ENCODE measurements at regions not wholly inside any gene's neighbourhood (a gene's known extent, or its start where the extent isn't known, plus 50 kb on each side); places are given as distances from the start of the nearest gene placed in this dataset.

DNA sequence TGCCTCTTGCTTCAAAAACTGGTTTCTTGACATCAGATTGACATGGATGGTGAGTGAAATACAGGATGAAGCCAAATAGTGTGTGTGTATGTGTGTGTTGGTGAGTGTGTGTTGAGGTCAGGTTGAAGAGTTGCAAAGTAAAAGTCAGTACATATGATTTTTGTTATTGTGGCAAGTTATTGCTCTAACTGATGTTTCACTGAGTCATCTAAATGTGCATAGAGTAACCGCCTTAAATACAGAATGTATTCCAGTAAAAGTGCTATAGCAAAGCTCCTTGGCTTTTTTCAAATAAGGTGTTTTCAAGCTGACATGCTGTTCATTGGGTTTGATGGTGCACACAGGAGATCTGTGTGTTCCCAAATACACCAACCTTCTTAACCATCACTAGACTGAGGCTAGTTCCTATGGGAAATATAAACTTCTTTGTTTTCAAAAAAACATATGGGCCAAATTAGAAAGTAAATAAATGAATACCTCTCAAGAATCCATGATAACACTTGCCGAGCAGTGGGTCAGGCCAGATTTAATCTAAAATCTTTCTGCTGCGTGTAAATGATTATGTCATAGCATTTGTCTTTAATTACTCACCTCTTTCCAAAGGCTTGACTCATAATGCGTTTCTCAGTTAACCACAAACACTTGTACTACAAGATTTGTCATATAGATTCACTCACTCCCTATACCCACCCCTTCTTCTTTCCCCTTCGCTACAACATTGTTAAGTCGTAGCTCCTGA lies 151.1 kb downstream of the LYPLAL1 start (continued):
- TF ChIP-seq MZF1 (tag by site-specific recombination; IDR thresholded peaks at IDR 0.05; ENCODE audit: borderline replicate concordance) (no peak), ZNF639 (tag by site-specific recombination; IDR thresholded peaks at IDR 0.05) (peak; percentile 95), OVOL3 (tag by site-specific recombination; IDR thresholded peaks at IDR 0.05) (peak; percentile 27; the same call in 1 of the 2 replicates), ZNF302 (tag by site-specific recombination; IDR thresholded peaks at IDR 0.05; ENCODE audit: low read depth) (no peak), ZNF366 (tag by site-specific recombination; conservative IDR thresholded peaks at IDR 0.05) (peak; percentile 84), ZNF518A (tag by site-specific recombination; conservative IDR thresholded peaks at IDR 0.05; ENCODE audit: low read depth) (peak; percentile 44), ZNF146 (tag by site-specific recombination; IDR thresholded peaks at IDR 0.05) (0 out of 2 replicates have a peak, but pooled peaks have one; percentile 30), ZNF514 (tag by site-specific recombination; IDR thresholded peaks at IDR 0.05) (no peak), ZSCAN16 (tag by site-specific recombination; IDR thresholded peaks at IDR 0.05) (no peak), BCL11A (tag by site-specific recombination; IDR thresholded peaks at IDR 0.05; ENCODE audit: low read depth) (peak; percentile 76; the same call in 1 of the 2 replicates), KLF8 (tag by site-specific recombination; IDR thresholded peaks at IDR 0.05) (peak; percentile 93), OSR2 (tag by site-specific recombination; IDR thresholded peaks at IDR 0.05) (peak; percentile 84), ZNF629 (tag by site-specific recombination; IDR thresholded peaks at IDR 0.05) (peak; percentile 95), ZNF561 (tag by site-specific recombination; IDR thresholded peaks at IDR 0.05; ENCODE audit: borderline replicate concordance) (no peak), SCRT2 (tag by site-specific recombination; IDR thresholded peaks at IDR 0.05) (peak; percentile 29; the same call in 1 of the 2 replicates), ZNF398 (tag by site-specific recombination; IDR thresholded peaks at IDR 0.05) (peak; percentile 60), ZNF704 (tag by site-specific recombination; IDR thresholded peaks at IDR 0.05) (no peak), ZNF843 (tag by site-specific recombination; IDR thresholded peaks at IDR 0.05) (peak; percentile 90), ZSCAN23 (tag by site-specific recombination; IDR thresholded peaks at IDR 0.05) (peak; percentile 73; the same call in 1 of the 2 replicates), ZXDB (tag by site-specific recombination; IDR thresholded peaks at IDR 0.05) (peak; percentile 74)
- TF ChIP-seq, protein P1, sequence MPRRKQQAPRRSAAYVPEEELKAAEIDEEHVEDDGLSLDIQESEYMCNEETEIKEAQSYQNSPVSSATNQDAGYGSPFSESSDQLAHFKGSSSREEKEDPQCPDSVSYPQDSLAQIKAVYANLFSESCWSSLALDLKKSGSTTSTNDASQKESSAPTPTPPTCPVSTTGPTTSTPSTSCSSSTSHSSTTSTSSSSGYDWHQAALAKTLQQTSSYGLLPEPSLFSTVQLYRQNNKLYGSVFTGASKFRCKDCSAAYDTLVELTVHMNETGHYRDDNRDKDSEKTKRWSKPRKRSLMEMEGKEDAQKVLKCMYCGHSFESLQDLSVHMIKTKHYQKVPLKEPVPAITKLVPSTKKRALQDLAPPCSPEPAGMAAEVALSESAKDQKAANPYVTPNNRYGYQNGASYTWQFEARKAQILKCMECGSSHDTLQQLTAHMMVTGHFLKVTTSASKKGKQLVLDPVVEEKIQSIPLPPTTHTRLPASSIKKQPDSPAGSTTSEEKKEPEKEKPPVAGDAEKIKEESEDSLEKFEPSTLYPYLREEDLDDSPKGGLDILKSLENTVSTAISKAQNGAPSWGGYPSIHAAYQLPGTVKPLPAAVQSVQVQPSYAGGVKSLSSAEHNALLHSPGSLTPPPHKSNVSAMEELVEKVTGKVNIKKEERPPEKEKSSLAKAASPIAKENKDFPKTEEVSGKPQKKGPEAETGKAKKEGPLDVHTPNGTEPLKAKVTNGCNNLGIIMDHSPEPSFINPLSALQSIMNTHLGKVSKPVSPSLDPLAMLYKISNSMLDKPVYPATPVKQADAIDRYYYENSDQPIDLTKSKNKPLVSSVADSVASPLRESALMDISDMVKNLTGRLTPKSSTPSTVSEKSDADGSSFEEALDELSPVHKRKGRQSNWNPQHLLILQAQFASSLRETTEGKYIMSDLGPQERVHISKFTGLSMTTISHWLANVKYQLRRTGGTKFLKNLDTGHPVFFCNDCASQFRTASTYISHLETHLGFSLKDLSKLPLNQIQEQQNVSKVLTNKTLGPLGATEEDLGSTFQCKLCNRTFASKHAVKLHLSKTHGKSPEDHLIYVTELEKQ (tag by site-specific recombination; IDR thresholded peaks at IDR 0.05; ENCODE audit: borderline replicate concordance) = peak; percentile 77
- TF ChIP-seq, protein P2, sequence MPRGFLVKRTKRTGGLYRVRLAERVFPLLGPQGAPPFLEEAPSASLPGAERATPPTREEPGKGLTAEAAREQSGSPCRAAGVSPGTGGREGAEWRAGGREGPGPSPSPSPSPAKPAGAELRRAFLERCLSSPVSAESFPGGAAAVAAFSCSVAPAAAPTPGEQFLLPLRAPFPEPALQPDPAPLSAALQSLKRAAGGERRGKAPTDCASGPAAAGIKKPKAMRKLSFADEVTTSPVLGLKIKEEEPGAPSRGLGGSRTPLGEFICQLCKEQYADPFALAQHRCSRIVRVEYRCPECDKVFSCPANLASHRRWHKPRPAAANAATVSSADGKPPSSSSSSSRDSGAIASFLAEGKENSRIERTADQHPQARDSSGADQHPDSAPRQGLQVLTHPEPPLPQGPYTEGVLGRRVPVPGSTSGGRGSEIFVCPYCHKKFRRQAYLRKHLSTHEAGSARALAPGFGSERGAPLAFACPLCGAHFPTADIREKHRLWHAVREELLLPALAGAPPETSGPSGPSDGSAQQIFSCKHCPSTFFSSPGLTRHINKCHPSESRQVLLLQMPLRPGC (tag by site-specific recombination; IDR thresholded peaks at IDR 0.05) = peak; percentile 96
